GM18507 (cell line): ENCODE measurements at regions not wholly inside any gene's neighbourhood (a gene's known extent, or its start where the extent isn't known, plus 50 kb on each side); places are given as distances from the start of the nearest gene placed in this dataset.

Experiments
- DNase-seq: peaks from one replicate; pipeline ENCODE4 v3.0.0; 2011; ENCODE audit warnings: low read depth; ENCODE audit not compliant: insufficient read length; ENCODE audit errors: extremely low spot score
- FAIRE-seq: peaks from 2 replicates; lab custom pipeline; 2011; peaks lifted over from hg19 to GRCh38; lab: Jason Lieb, UNC

DNA sequence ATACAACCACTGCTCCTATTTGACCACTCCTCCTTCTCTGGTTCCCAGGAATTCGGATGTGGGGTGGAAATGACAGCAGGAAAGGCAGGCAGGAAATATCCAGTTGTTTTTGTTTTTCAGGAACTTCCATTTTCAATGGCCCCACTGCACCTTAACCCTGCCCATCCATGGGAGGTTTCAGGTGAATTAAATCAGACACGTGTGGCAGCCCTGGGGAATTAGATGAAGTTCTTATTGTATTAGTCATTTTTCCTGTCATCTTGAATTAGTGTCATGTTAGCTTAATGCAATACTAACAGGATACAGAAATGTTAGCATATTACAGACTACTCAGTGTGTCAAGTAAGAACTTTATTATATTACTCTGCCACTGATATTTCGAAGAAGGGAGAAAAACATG lies 146.4 kb downstream of the CHD9NB start:
- FAIRE-seq: no peak
- DNase-seq: no peak

DNA sequence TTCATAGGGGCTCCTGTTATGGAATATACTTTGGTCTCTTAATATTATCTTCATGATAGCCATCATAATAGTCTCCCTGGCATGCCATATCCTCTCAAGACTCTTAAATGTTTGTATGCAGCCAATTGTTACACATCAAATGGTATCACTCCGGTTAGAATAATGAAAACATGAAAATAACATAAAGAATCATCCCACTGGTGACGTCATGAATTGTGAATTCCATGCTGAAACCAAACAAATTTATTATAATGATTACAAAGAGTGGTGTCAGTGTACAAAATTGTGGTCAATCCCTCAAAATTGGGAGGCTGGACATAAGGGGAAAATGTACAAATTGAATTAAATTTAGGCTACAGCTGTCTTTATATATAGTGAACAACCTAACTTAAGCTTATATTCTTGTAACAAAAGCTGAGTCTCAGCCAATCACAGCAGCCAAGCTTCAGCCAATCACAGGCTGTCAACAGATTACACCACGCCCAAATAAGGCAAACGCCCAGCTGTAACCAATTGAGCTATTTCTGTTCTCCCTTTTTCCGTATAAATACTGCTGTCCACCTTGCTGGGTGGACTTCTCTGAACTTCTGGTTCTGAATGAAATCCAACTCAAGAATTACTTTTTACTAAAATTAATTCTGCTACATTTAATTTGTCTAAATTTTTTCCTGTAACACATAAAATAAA lies 156.1 kb downstream of the CHD9NB start:
- DNase-seq (no peak), FAIRE-seq (no peak)

DNA sequence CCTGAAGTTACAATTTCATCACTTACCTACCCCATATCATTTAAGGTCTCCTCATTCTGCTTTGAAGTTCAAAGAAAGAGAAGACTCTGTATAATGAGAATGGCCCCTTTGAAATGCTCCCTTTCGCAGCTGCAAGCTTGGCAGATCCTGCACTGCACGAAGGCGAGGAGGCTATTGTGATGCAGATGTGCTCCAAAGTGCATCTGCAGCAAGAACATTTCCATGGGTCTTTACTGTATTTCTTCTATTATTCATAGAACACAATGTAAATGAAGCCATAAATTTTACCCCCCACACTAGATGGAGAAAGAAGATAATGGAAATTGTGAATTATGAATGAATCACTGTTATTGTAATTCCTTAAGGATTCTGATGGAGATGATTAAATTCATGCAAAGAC lies 178.7 kb downstream of the CHD9NB start:
- FAIRE-seq: no peak

DNA sequence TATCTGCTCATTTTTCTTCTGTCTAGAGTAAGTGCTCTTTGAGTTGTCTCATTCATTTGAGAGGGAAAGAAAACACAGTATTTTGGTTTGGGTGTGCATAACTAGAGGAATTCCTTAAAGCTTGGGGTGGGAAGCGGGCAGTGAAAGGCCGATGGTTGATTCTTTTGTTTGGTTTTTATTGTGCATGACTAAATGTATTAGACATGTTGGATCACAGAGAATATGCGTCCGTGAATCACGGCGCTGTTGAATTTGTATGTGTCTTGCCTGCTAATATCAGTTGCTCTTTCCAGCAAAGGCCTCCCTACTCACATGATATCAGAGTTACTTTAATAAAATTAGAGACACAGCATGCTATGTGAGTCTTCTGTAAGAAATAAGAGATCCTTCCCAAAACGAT lies 180.0 kb downstream of the CHD9NB start:
- DNase-seq: no peak
- FAIRE-seq: no peak

More for the DNA sequence above, 178.7 kb downstream of the CHD9NB start:
- DNase-seq: no peak

DNA sequence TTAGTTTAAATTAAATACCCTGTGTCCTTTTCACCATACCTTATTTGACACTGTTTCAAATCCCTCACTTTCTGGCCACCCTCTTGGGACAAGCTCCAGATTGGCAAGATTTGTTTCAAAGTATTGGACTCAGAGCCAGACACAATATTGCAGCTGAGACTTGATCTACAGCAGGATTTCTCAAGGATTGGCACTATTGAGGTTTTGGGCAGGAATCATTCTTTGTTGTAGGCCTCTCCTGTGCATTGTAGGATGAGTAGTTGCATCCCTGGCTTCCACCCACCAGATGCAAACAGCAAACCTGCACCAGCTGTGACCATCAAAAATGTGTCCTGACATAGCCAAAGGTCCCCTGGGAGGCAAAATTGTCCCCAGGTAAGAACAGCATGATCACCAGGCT lies 181.2 kb downstream of the CHD9NB start:
- no peak for FAIRE-seq

DNA sequence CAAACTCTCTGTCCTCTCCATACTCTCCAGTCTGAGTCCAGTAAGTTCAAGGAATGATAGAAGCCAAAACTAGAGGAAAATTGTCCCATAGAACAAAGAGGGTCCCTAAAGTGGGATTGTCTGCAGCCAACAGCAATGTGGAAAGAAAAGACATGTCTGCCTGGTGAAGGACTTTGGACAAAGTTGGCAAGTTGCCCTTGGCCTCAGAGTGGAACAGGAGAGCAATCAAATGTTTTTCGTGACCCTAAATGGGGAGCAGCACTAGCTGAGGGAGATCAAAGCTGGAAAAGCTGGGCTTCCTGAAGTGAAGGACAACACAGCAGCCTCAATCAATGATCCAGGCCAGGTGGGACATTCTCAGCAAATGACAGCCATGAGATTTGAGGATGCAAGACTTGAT lies 183.5 kb downstream of the CHD9NB start:
- FAIRE-seq (no peak), DNase-seq (no peak)

More for the DNA sequence above, 181.2 kb downstream of the CHD9NB start:
- no peak for DNase-seq

DNA sequence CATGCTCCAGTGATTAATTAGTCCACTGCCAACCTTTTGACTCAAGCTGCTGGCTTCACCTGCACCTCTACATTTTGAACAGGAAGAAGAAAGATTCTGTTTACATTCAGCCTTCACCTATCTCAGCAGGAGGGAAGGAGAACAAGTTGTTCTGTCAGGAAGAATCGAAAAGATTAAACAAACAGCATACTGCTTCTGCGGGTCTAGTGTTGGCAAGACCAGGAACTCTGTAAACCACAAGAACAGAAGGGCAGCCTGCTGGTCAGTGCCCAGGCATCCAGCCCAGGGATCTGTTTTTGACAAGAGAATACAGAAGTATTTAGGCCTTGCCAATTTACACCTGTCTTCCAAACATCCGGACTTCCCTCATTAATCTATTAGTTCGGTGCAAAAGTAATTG lies 189.7 kb downstream of the CHD9NB start:
- no peak for DNase-seq
- FAIRE-seq: no peak

DNA sequence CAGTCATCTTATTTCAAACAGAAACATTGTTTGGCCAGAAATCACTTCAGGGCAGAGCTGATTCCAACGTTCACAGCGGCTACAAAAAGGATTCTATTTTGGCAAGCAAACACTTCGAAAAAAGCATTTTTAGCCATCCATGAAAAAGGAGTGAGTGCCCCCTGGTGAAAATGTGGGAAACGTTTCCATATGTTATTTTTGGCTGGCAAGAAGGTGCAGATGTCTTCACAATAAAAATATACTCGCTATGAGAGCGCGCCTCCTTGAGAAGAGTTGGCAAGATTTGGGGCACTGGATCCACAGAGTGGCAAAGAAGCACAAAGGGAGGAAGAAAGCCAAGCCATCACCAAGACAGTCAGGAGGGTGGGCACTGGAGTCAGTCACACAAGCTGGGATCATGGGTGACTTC lies 191.1 kb downstream of the CHD9NB start:
- DNase-seq (no peak), FAIRE-seq (no peak)

DNA sequence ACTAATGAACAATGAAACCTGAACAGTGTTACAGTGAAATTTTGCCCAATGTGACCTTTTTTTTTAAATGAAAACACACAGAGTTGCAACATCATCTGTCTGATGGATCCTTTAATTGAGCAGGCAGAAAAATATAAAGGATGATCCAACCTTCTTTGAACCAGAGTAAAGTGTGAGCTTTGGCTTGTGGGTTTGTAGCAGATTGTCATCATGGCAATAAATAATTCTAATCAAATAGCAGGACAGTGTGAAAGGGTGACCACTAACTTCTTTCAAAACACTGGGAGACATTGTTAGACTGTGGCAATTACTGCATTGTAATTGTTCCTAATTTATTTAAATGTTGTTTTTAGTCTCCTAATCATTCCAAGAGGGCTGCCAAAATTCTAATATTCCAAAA lies 197.2 kb downstream of the CHD9NB start:
- DNase-seq (no peak), FAIRE-seq (no peak)

DNA sequence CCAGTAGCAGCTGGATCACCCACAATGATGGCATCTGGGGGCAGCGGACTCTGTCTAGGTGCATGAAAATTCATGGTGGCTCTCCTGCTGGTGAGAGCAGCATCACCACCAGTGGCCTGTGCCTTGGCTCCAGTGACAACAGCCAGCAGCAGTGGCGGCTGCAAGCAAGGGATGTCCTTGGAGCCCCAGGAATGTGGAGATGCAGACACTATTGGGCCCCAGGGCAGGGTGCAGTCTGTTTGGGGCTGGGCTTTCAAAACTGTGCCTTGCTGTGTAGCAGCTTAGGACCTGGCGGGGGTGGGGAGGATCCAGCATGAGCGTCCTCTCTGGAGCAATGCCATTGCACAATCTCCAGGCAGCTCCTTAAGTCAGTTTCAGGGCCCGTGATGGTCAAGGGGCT lies 199.7 kb downstream of the CHD9NB start:
- DNase-seq (no peak), FAIRE-seq (no peak)

DNA sequence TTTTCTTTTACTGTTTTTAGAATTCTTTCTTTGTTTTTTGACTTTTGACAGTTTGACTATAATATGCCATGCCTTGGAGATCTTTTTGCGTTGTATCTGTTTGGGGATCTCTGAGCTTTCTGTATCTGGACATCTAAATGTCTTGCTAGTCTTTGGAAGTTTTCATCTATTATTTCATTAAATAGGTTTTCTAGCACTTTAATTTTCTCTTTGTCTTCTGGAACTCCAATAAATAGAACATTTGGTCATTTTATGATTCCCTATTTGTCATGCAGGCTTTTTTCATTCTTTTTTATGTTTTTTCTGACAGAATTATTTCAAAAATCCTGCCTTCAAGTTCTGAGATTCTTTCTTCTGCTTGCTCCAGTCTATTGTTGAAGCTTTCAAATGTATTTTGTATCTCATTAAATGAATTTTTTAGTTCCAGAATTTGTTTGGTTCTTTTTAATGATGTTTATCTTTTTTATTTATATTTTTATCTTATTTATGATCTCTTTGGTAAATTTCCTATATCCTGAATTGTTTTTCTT lies 201.4 kb downstream of the CHD9NB start:
- FAIRE-seq: no peak
- no peak for DNase-seq

DNA sequence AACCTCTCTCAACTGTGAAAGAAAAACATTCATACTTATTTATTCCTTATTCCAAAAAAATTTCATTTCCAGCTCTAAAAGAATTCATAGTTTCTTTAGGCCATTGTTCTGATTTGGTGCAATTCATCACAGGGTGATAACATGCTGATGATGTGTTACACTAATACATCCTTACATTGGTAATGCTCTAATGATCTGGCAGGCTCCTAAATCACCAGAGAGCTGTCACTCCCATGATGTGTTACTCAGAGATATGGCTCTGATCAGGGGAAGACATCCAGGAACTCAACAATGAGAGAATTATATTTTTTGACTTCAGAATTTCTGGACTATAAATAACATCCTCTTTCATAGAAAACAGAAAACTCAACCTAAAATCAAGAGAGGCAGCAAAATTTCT lies 209.3 kb downstream of the CHD9NB start:
- no peak for FAIRE-seq

DNA sequence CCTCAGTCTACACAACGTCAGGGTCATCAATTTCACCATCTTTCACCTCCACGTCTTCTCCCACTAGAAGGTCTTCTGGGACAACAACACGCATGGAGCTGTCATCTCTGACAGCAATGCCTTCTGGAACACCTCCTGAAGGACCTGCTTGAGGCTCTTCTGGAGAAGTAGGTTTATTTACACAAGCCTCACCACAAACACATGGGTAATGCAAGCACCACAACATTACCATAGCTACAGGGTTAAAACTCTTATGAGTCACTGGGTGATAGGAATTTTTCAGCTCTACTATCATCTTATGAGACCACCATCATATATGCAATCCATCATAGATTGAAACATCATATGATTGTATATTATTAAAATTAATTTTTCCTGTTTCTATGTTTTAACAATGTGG lies 215.4 kb downstream of the CHD9NB start:
- FAIRE-seq (no peak), DNase-seq (no peak)

More for the DNA sequence above, 209.3 kb downstream of the CHD9NB start:
- no peak for DNase-seq

DNA sequence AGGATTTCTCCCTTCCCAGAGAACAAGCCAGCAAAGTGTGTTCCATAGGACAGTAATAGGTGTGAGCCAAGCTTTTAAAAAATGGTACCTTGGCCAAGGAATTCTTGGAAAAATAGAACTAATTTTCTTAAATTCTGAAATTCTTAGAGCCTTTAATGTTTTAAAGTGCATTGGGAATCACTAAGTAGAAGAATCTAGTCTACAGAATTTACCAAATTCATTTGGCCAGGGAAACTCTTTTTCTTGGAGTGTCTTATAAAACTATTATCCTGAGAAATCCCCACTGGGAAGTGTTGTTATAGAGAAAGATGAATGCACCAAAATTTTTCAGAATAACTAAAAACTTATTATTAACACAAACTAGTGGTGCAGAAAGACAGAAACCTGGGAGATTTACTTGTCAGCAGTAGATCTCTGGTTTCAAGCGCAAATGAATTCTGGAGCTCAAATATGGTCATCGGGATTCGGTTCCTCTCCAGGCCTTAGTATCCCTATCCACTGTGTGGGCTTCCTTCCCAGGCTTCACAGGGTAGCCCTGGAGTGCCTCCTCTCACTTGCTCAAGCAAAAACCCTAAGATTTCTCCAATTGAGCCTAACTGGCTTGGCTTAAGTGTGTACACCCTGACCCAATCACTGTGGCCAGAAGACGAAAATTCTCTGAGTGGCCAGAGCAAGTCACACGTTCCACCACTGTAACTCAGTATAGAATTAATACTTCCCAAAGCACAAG lies 217.8 kb downstream of the CHD9NB start:
- FAIRE-seq (no peak), DNase-seq (no peak)

DNA sequence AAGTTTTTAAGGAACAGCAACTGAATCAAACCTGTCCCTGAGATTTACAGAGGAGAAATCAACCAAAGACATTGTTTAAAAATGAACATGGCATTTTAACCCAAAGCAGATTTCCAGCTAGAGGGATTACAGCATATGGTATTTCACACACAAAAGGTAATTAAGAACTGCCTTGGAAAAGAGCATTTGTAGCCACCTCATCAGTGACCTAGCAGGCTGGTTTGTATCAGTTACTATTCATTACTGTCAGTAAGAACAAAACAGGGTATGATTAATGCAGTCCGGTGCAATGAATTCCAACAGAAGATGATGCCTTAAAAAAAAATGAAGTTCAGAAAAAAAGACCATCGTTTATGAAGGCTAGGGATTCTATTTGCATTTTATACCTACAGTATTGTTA lies 219.9 kb downstream of the CHD9NB start:
- FAIRE-seq: no peak
- DNase-seq: no peak

DNA sequence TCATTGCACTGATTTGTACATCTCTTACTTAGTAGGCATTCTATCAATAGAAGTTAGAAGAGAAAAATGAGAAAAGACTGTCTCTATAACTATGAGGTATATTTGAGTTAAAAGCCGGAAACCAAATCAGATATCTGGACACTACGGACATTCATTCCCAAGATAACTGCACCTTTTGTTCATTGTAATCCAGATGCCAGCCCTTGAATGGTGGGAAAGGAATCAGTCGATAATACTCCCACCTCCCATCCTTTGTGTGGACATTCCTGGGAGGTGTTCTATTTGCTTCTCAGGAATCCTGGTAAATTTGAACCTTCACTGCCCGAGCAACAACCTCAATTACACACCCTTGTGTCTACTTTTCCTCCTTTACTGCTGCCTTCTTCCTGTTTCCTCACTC lies 225.2 kb downstream of the CHD9NB start:
- FAIRE-seq (no peak), DNase-seq (no peak)

DNA sequence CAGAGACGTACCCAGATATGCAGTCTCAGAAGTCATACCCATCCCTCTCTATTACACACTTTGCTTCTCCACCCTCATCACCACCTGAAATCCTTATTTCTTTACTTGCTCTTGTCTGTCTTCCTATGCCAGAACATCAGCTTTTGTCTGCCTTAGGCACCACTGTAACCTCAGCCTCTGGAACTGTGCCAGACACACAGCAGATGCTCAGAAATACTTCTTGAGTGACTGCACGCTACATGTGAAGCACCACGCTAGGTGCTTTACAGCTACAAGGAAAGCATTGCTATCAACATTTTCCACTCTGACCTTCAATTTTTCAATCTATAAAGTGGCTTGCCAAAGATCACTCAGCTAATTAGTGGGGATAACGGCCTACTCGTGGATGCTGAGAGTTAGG lies 226.8 kb downstream of the CHD9NB start:
- DNase-seq: no peak

DNA sequence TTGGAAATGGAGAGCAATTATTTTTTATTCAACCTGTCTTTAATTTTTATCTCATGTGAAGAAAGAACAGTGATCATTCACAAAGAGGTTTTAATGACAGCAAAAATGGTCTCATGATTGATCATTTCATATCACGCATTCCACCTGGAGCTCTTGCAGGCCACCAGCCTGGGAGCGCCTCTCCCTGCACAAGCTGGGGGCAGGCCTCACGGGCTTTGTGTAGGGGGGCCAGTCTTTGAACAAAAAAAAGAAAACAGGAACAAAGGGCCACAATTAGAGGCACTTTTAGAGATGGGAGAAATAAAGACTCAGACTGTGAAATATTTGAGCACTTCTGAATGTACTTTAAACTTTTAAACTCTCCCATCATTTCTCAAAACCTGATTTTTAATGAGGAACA lies 232.9 kb downstream of the CHD9NB start:
- no peak for DNase-seq
- FAIRE-seq: no peak

More for the DNA sequence above, 226.8 kb downstream of the CHD9NB start:
- no peak for FAIRE-seq

DNA sequence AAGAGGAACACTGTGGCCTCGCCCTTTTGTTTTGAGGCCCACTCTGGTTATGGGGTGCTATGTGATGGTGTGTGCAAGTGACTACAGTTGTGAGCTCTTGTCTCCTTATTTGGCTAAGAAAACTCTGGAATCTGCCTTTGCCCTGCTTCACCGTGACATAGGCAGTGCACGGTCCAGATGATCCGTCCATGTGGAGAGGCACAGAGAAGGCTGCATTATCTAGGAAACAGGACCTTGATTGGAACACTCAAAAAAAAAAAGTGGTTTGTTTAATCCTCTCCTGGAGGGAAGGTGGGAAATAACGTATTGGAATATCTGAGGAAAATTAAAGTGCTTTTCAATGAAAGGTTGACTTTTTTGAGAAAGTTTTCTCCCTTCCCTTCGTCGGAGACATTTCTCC lies 233.3 kb downstream of the CHD9NB start:
- DNase-seq: no peak
- no peak for FAIRE-seq

DNA sequence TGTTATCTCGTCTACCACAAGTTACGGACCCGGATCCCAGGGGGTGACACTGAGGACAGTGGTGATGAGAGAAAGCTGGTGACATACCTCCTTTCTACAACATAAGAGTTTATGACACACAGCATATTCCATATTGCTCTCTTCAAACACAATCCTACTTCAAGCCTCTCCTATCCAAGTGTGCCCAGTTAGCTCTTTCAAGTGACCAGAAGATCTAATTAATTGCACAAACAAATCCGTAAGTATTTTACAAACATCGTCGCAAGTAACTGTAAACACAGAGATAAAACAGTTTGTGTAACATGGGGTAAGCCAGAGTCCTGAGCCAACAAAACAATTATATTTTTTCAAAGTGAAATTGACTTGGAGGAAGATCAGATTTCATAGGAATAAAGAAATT lies 235.0 kb downstream of the CHD9NB start:
- no peak for FAIRE-seq
- DNase-seq: no peak

DNA sequence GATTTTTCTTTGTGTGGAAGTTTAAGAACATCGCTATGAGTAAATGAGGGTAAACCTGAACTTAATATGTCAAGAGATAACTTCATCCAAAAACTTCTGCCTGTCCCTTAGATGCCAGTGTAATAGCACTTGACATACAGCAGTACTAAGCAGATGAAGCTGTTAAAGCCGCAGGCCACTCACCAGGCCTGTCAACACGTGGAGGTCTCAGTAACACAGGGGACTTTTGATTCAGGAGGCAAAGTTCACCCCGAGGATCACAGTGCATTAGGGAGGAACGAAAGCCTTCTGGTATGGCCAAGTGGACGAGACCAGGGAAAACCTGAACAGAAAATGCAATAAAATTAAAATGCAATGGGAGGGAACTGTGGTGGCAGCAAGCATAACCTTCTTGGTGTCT lies 235.7 kb downstream of the CHD9NB start:
- FAIRE-seq (no peak), DNase-seq (no peak)
